GM12878 (cell line): ENCODE measurements at regions not wholly inside any gene's neighbourhood (a gene's known extent, or its start where the extent isn't known, plus 50 kb on each side); places are given as distances from the start of the nearest gene placed in this dataset.

Source experiments
- ATAC-seq: fragments of 200-7000 bp; cut with Tn5 transposase; 3 replicates; pipeline ENCODE4 v1.9.1; 2020; ENCODE audit warnings: mild to moderate bottlenecking, moderate library complexity
- BruUV-seq: library from RNA; stranded (reverse); fragments of 400-500 nt; replicated peaks from 2 replicates; lab custom pipeline; 2021; lab: Mats Ljungman, UMichigan
- CTCF ChIA-PET: fragments of 300-600 bp; sonication (Branson Sonifier 250); formaldehyde crosslinking; extraction: SDS; loops from one replicate; lab custom pipeline; 2021; ENCODE audit warnings: inconsistent platforms; lab: Yijun Ruan, JAX
- POLR2A ChIA-PET: fragments of 350-600 bp; formaldehyde crosslinking; extraction: SDS; loops from one replicate; lab custom pipeline; 2021; ENCODE audit warnings: inconsistent platforms; lab: Charles Lee
- RAD21 ChIA-PET: fragments of 300-600 bp; sonication (Branson Sonifier 250); formaldehyde crosslinking; loops from one replicate; lab custom pipeline; 2023; ENCODE audit warnings: antibody characterized with exemption; ENCODE audit not compliant: unreplicated experiment; lab: Charles Lee
- SMC1A ChIA-PET: fragments of 300-600 bp; sonication (Branson Sonifier 250); formaldehyde crosslinking; loops from one replicate; lab custom pipeline; 2023; ENCODE audit not compliant: unreplicated experiment, uncharacterized antibody; lab: Charles Lee
- DNase-seq: peaks from one replicate; pipeline ENCODE4 v3.0.0-alpha.2; 2011; ENCODE audit warnings: low read depth, low spot score
- FAIRE-seq: peaks from 3 replicates; lab custom pipeline; 2011; peaks lifted over from hg19 to GRCh38; lab: Jason Lieb, UNC
- H2AFZ ChIP-seq: 2 replicates; pipeline ENCODE4 v1.6.0; 2011; ENCODE audit warnings: low read depth, low read length, control low read depth; ENCODE audit not compliant: control insufficient read depth
- H3K27ac ChIP-seq: 2 replicates; pipeline ENCODE4 v1.5.1; 2011; ENCODE audit warnings: control low read depth; ENCODE audit not compliant: control insufficient read depth, insufficient read depth
- H3K27me3 ChIP-seq, 2 experiments: replicated peaks in 1 of 2; 2 replicates each; pipeline versions ENCODE4 v1.6.0 to v1.6.1; 2011; ENCODE audit warnings: low read length in 1 of 2; ENCODE audit not compliant: control insufficient read depth in 2 of 2, insufficient read depth in 2 of 2
- H3K36me3 ChIP-seq, 2 experiments: 2 replicates each; pipeline ENCODE4 v1.5.1; 2011; ENCODE audit warnings: low read length in 1 of 2; ENCODE audit not compliant: control insufficient read depth in 2 of 2, insufficient read depth in 2 of 2
- H3K4me1 ChIP-seq: 2 replicates; pipeline ENCODE4 v1.6.1; 2011; ENCODE audit warnings: mild to moderate bottlenecking, low read length, moderate library complexity, mixed read lengths; ENCODE audit not compliant: control insufficient read depth, insufficient read depth
- H3K4me2 ChIP-seq: 2 replicates; pipeline ENCODE4 v1.6.0; 2011; ENCODE audit warnings: control low read depth; ENCODE audit not compliant: control insufficient read depth, insufficient read depth
- H3K4me3 ChIP-seq: fragments of 200-600 bp; sonication (generic); 2 replicates; pipeline ENCODE4 v1.5.1; 2016
- H3K79me2 ChIP-seq: 2 replicates; pipeline ENCODE4 v1.6.0; 2011; ENCODE audit warnings: low read length; ENCODE audit not compliant: control insufficient read depth, insufficient read depth
- H3K9ac ChIP-seq: 2 replicates; pipeline ENCODE4 v1.8.0; 2011; ENCODE audit warnings: low read length, control low read depth, mixed read lengths; ENCODE audit not compliant: control insufficient read depth, insufficient read depth
- H3K9me3 ChIP-seq: replicated peaks from 3 replicates; pipeline ENCODE4 v1.5.1; 2011; ENCODE audit warnings: mild to moderate bottlenecking, low read length; ENCODE audit not compliant: control insufficient read depth, insufficient read depth
- H4K20me1 ChIP-seq: 2 replicates; pipeline ENCODE4 v1.6.0; 2011; ENCODE audit not compliant: control insufficient read depth, insufficient read depth
- POLR2AphosphoS5 ChIP-seq: IDR thresholded peaks from 2 replicates; pipeline ENCODE4 v1.6.1; 2011; ENCODE audit warnings: mild to moderate bottlenecking, low read length, inconsistent platforms
- SIN3A ChIP-seq: IDR thresholded peaks from 2 replicates; pipeline ENCODE4 v1.6.1; 2012; ENCODE audit warnings: low read depth, low read length, improper control_type of control experiment
- SPI1 ChIP-seq: IDR thresholded peaks from 2 replicates; pipeline ENCODE4 v1.6.1; 2011; ENCODE audit warnings: low read depth, mild to moderate bottlenecking, low read length, moderate library complexity, borderline replicate concordance; ENCODE audit not compliant: insufficient read depth
- WGBS: methylation state at CpG from one replicate; pipeline ENCODE4 v1.1.6; 2016; ENCODE audit warnings: low lambda C conversion rate; ENCODE audit not compliant: insufficient replicate concordance, insufficient coverage; ENCODE audit errors: missing lambda C conversion rate; 5-methylcytosine and 5-hydroxymethylcytosine counted together
- in situ Hi-C: fragments of 300-500 bp; cut with MboI; formaldehyde crosslinking; loops from 9 replicates; pipeline ENCODE4 v1.14.3; 2018; ENCODE audit warnings: mixed read lengths
- intact Hi-C: fragments of 100-400 bp; cut with micrococcal nuclease; formaldehyde crosslinking; loops from one replicate; pipeline ENCODE4 v1.14.2; 2022; ENCODE audit not compliant: unreplicated experiment

GRCh38 chr12:107275530-107275929, 182.2 kb upstream of the CRY1 start:
- ChIA-PET POLR2A (no interaction called here), SMC1A (no interaction called here)

GRCh38 chr12:107277855-107278254, 184.5 kb upstream of the CRY1 start:
- intact Hi-C loops (no loop called here), in situ Hi-C loops (no loop called here)
- H3K27me3 ChIP-seq, result no peaks in the 10 kb centered on the region; a peak in 2 of 4 replicates
- ChIA-PET POLR2A (no interaction called here), RAD21 (no interaction called here), CTCF (no interaction called here), SMC1A (no interaction called here)
- H3K4me3 ChIP-seq, result no peak overlapping the region
- WGBS, result 5% methylated on average over 1 of the region's 1 CpG
- H3K9me3 ChIP-seq, result no peaks in the 10 kb centered on the region
- H4K20me1 ChIP-seq, result no peaks in the 10 kb centered on the region
- H3K4me1 ChIP-seq, result no peaks in the 10 kb centered on the region
- no peak overlapping the region for H2AFZ ChIP-seq
- no peaks in the 10 kb centered on the region for H3K79me2 ChIP-seq
- H3K27ac ChIP-seq, result no peak overlapping the region
- no TSS peak for BruUV-seq
- peak; percentile 38; the same call in 1 of the 2 replicates for TF ChIP-seq SPI1
- TF ChIP-seq POLR2AphosphoS5, result no peak
- no peak overlapping the region for H3K4me2 ChIP-seq
- no peak for ATAC-seq
- DNase-seq, result no peak
- H3K9ac ChIP-seq, result no peak overlapping the region
- no peak for FAIRE-seq
- H3K36me3 ChIP-seq, result no peaks in the 10 kb centered on the region

More at GRCh38 chr12:107275530-107275929, 182.2 kb upstream of the CRY1 start:
- H3K4me1 ChIP-seq, result no peaks in the 10 kb centered on the region
- ATAC-seq, result no peak
- in situ Hi-C loops, result no loop called here
- no peak overlapping the region for H3K27ac ChIP-seq
- no peak for TF ChIP-seq SIN3A
- TF ChIP-seq, all 136 proteins: peak for 0
- DNase-seq, result no peak
- H4K20me1 ChIP-seq, result no peaks in the 10 kb centered on the region
- H3K27me3 ChIP-seq, result no peaks in the 10 kb centered on the region; a peak in 3 of 4 replicates
- H3K4me3 ChIP-seq, result no peak overlapping the region
- H2AFZ ChIP-seq, result no peak overlapping the region
- no peaks in the 10 kb centered on the region for H3K79me2 ChIP-seq
- CTCF ChIA-PET, result no interaction called here
- RAD21 ChIA-PET, result no interaction called here
- WGBS, result no CpG with 5 or more reads among the region's 1 CpG
- intact Hi-C loops, result no loop called here
- H3K36me3 ChIP-seq, result no peaks in the 10 kb centered on the region
- no peak overlapping the region for H3K4me2 ChIP-seq
- no peak overlapping the region for H3K9ac ChIP-seq
- no peak for FAIRE-seq
- no peaks in the 10 kb centered on the region for H3K9me3 ChIP-seq
- BruUV-seq, result no TSS peak
